ENCODE measurements at regions not wholly inside any gene's neighbourhood (a gene's known extent, or its start where the extent isn't known, plus 50 kb on each side); places are given as distances from the start of the nearest gene placed in this dataset.

DNA sequence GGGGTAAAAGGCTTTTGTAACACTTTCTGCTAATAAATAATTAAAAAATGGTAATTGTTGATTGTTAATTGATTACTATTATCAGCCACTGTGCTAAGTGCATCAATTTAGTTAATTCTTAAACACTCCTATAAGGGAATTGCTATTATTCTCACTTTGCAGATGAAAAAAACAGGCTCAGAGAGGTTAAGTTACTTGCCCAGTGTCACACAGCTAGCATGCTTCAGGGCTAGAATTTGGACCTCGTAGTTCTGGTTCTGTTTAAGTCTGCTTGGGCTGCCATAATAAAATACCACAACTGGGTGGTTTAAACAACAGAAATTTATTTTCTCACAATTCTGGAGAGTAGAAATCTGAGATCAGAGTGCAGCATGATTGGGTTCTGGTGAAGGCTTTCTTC lies 164.8 kb upstream of the TBX18 start:
- CTCF ChIA-PET = no interaction called here
- POLR2A ChIA-PET = no interaction called here
- DNase-seq (ENCODE audit: low read depth) = no peak
- Histone ChIP-seq H3K4me3 (ENCODE audit: low read depth, low read length) (no peak overlapping the region), H3K36me3 (ENCODE audit: control insufficient read depth, insufficient read depth, low read length) (no peaks in the 10 kb centered on the region), H3K27me3 (ENCODE audit: control insufficient read depth, insufficient read depth, low read length) (peaks cover 2% of the 10 kb centered on the region; the same call in 1 of the 2 replicates)
- TF ChIP-seq, protein P1, sequence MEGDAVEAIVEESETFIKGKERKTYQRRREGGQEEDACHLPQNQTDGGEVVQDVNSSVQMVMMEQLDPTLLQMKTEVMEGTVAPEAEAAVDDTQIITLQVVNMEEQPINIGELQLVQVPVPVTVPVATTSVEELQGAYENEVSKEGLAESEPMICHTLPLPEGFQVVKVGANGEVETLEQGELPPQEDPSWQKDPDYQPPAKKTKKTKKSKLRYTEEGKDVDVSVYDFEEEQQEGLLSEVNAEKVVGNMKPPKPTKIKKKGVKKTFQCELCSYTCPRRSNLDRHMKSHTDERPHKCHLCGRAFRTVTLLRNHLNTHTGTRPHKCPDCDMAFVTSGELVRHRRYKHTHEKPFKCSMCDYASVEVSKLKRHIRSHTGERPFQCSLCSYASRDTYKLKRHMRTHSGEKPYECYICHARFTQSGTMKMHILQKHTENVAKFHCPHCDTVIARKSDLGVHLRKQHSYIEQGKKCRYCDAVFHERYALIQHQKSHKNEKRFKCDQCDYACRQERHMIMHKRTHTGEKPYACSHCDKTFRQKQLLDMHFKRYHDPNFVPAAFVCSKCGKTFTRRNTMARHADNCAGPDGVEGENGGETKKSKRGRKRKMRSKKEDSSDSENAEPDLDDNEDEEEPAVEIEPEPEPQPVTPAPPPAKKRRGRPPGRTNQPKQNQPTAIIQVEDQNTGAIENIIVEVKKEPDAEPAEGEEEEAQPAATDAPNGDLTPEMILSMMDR (IDR thresholded peaks at IDR 0.05; ENCODE audit: insufficient read depth, low read depth, low read length) = no peak

DNA sequence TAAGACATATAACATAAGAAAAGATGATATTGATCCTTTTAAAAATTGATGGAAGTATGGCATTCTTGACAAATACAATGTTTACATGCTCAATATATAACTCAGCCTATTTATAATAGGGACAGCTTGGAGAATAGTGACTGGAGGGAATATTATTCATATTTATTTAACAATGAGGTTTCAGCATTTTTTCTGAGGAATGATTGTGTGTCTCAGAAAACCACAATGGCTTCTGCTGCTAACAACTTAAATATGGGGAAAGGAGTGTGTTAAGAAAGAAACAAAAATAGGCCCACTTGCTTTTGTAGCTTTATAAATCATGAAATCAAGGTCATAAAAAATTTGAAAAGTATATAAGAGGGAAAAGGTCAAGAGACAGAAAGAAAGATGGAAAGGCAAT lies 163.2 kb upstream of the TBX18 start:
- POLR2A ChIA-PET = no interaction called here
- no peaks in the 10 kb centered on the region for H3K36me3 ChIP-seq (ENCODE audit: control insufficient read depth, insufficient read depth, low read length)
- CTCF ChIA-PET = no interaction called here
- TF ChIP-seq, protein P1 (IDR thresholded peaks at IDR 0.05; ENCODE audit: insufficient read depth, low read depth, low read length) = no peak
- no peaks in the 10 kb centered on the region for H3K27me3 ChIP-seq (ENCODE audit: control insufficient read depth, insufficient read depth, low read length)
- DNase-seq (ENCODE audit: low read depth) = no peak
- no peak overlapping the region for H3K4me3 ChIP-seq (ENCODE audit: low read depth, low read length)

GRCh38 chr6:84926189-84927155 lies 162.1 kb upstream of the TBX18 start:
- TF ChIP-seq, protein P1 (IDR thresholded peaks at IDR 0.05; ENCODE audit: insufficient read depth, low read depth, low read length) = no peak
- H3K4me3 ChIP-seq (ENCODE audit: low read depth, low read length) = no peak overlapping the region
- no peak for DNase-seq (ENCODE audit: low read depth)
- H3K27me3 ChIP-seq (ENCODE audit: control insufficient read depth, insufficient read depth, low read length) = no peaks in the 10 kb centered on the region
- no peaks in the 10 kb centered on the region for H3K36me3 ChIP-seq (ENCODE audit: control insufficient read depth, insufficient read depth, low read length)
- CTCF ChIA-PET = no interaction called here
- POLR2A ChIA-PET = no interaction called here

DNA sequence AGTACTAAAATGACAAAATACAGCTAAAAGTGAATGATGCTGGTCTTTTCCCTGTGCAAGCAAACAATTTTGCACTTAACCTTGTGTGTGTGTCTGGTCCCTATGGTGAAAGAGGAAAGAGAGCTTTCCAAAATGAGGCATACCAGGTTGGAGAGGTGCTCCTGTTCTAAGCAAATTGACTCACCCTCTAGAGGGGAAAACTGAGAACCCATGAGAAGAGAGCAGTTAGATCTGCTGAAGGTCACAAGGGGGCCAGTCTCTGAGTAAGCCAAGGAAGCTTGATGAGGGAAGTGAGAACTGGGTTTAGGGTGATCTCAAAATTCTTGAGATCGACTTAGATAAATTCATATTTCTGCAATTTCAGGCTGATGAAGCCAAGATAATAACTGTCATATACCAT lies 157.5 kb upstream of the TBX18 start:
- no peak overlapping the region for H3K4me3 ChIP-seq (ENCODE audit: low read depth, low read length)
- ChIA-PET CTCF (interaction anchor here (0.6 kb wide), 1 partner anchor 586 kb away, joined by 3 read pairs; no protein-coding TSS in a partner anchor), POLR2A (no interaction called here)
- no peaks in the 10 kb centered on the region for H3K27me3 ChIP-seq (ENCODE audit: control insufficient read depth, insufficient read depth, low read length)
- TF ChIP-seq, protein P1 (IDR thresholded peaks at IDR 0.05; ENCODE audit: insufficient read depth, low read depth, low read length) = no peak
- DNase-seq (ENCODE audit: low read depth) = no peak
- H3K36me3 ChIP-seq (ENCODE audit: control insufficient read depth, insufficient read depth, low read length) = no peaks in the 10 kb centered on the region

GRCh38 chr6:84920021-84920420 lies 155.6 kb upstream of the TBX18 start:
- TF ChIP-seq, protein P1 (IDR thresholded peaks at IDR 0.05; ENCODE audit: insufficient read depth, low read depth, low read length) = no peak

More at GRCh38 chr6:84920021-84920420, 155.6 kb upstream of the TBX18 start:
- POLR2A ChIA-PET = no interaction called here
- CTCF ChIA-PET = no interaction called here
- H3K4me3 ChIP-seq (ENCODE audit: low read depth, low read length) = no peak overlapping the region
- no peaks in the 10 kb centered on the region for H3K27me3 ChIP-seq (ENCODE audit: control insufficient read depth, insufficient read depth, low read length)
- H3K36me3 ChIP-seq (ENCODE audit: control insufficient read depth, insufficient read depth, low read length) = no peaks in the 10 kb centered on the region
- DNase-seq (ENCODE audit: low read depth) = no peak

Data from BJ (cell line).